Endothelial cell (in vitro differentiated cells): ENCODE measurements at regions not wholly inside any gene's neighbourhood (a gene's known extent, or its start where the extent isn't known, plus 50 kb on each side); places are given as distances from the start of the nearest gene placed in this dataset.
"Not testable (repeated sequence)": the region's sequence is repeated elsewhere in the genome, so short reads cannot be mapped to it uniquely, and the experiment has no call there.

Experiments used
- DNase-seq: peaks from one replicate; pipeline ENCODE4 v3.0.0; 2021; ENCODE audit warnings: low spot score
- H3K27ac Mint-ChIP-seq: one replicate; pipeline ENCODE4 v1.8.0; 2021; ENCODE audit warnings: mixed read lengths, inconsistent platforms; ENCODE audit not compliant: unreplicated experiment
- H3K27me3 Mint-ChIP-seq: one replicate; pipeline ENCODE4 v1.8.0; 2021; ENCODE audit warnings: mild to moderate bottlenecking, moderate library complexity, mixed read lengths, inconsistent platforms; ENCODE audit not compliant: unreplicated experiment
- H3K36me3 Mint-ChIP-seq: one replicate; pipeline ENCODE4 v1.8.0; 2021; ENCODE audit warnings: mild to moderate bottlenecking, low read depth, mixed read lengths, inconsistent platforms; ENCODE audit not compliant: unreplicated experiment
- H3K4me1 Mint-ChIP-seq: one replicate; pipeline ENCODE4 v1.8.0; 2021; ENCODE audit warnings: mild to moderate bottlenecking, mixed read lengths, inconsistent platforms; ENCODE audit not compliant: unreplicated experiment
- H3K4me3 Mint-ChIP-seq: one replicate; pipeline ENCODE4 v1.8.0; 2021; ENCODE audit warnings: mild to moderate bottlenecking, mixed read lengths, inconsistent platforms; ENCODE audit not compliant: unreplicated experiment
- H3K9me3 Mint-ChIP-seq: one replicate; pipeline ENCODE4 v1.8.0; 2021; ENCODE audit warnings: mixed read lengths, inconsistent platforms; ENCODE audit not compliant: unreplicated experiment
- TF ChIP-seq, protein P1 (sequence below): fragments of 200-600 bp; sonication (generic); IDR thresholded peaks from one replicate; pipeline ENCODE4 v1.5.0; 2021; ENCODE audit warnings: antibody characterized with exemption; ENCODE audit not compliant: unreplicated experiment

- Mint-ChIP-seq H3K27ac (no peak overlapping the region), H3K27me3 (no peaks in the 10 kb centered on the region), H3K36me3 (no peaks in the 10 kb centered on the region), H3K4me3 (no peak overlapping the region), H3K9me3 (no peaks in the 10 kb centered on the region), H3K4me1 (peaks cover 11% of the 10 kb centered on the region)
- no peak for DNase-seq
- TF ChIP-seq, protein P1, sequence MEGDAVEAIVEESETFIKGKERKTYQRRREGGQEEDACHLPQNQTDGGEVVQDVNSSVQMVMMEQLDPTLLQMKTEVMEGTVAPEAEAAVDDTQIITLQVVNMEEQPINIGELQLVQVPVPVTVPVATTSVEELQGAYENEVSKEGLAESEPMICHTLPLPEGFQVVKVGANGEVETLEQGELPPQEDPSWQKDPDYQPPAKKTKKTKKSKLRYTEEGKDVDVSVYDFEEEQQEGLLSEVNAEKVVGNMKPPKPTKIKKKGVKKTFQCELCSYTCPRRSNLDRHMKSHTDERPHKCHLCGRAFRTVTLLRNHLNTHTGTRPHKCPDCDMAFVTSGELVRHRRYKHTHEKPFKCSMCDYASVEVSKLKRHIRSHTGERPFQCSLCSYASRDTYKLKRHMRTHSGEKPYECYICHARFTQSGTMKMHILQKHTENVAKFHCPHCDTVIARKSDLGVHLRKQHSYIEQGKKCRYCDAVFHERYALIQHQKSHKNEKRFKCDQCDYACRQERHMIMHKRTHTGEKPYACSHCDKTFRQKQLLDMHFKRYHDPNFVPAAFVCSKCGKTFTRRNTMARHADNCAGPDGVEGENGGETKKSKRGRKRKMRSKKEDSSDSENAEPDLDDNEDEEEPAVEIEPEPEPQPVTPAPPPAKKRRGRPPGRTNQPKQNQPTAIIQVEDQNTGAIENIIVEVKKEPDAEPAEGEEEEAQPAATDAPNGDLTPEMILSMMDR, result no peak
Measured at GRCh38 chr5:114857941-114858551, 311.7 kb downstream of the TRIM36 start.

DNA sequence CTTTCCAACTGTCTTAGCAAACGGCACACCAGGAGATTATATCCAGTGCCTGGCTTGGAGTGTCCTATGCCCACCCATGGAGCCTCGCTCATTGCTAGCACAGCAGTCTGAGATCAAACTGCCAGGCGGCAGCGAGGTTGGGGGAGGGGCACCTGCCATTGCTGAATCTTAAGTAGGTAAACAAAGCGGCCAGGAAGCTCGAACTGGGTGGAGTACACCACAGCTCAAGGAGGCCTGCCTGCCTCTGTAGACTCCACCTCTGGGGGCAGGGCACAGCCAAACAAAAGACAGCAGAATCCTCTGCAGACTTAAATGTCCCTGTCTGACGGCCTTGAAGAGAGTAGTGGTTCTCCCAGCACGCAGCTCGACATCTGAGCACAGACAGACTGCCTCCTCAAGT, 325.0 kb downstream of the TRIM36 start:
- not testable (repeated sequence) for H3K27ac Mint-ChIP-seq, H3K36me3 Mint-ChIP-seq, H3K4me1 Mint-ChIP-seq, H3K4me3 Mint-ChIP-seq, DNase-seq, H3K27me3 Mint-ChIP-seq, H3K9me3 Mint-ChIP-seq

- no peaks in the 10 kb centered on the region for H3K36me3 Mint-ChIP-seq
- H3K27ac Mint-ChIP-seq, result no peak overlapping the region
- no peak for DNase-seq
- peaks cover 3% of the 10 kb centered on the region for H3K27me3 Mint-ChIP-seq
- H3K4me3 Mint-ChIP-seq, result no peak overlapping the region
- H3K9me3 Mint-ChIP-seq, result peaks cover 9% of the 10 kb centered on the region
- TF ChIP-seq, protein P1, result no peak
- H3K4me1 Mint-ChIP-seq, result no peaks in the 10 kb centered on the region
Measured at GRCh38 chr5:114839360-114839759, 330.3 kb downstream of the TRIM36 start.

DNA sequence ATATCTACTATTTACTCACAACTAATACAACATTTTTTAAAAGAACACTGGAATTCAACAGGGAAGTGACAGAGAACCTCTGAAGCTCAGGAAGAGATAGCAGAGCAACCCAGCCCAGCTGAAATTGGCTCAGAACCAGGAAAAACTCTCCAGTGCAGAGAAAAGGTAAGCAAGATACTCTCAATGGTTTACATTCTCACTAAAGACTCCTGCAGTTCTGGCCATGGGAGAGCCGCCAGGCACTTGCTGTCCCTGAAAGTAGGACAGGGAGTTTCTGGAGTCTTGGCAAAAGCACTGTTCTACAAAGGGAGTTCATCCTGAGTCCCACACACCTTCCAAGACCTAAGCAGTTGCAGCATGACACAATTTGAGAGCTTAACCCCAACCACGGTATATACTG, 330.8 kb downstream of the TRIM36 start:
- H3K9me3 Mint-ChIP-seq, result peaks cover 6% of the 10 kb centered on the region

DNA sequence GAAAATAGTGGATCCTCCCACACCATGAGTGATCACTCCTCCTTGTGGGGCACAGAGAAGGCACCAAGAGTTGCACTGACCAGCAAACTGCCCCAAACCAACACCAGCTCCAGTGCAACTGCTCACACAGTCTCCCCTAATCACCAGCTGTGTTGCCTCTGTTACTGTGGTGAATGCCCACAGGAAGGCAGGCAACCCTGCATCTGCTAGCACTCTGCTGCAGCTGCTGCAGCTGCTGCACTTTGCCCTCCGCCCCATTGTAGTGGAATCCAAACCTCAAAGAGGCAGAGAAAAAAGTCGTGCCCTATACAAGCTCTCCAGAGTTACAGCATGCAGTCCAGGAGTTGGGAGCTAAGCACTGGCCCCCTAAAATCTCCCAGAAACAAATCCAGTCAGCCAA, 339.6 kb downstream of the TRIM36 start:
- no peaks in the 10 kb centered on the region for H3K36me3 Mint-ChIP-seq
- H3K27me3 Mint-ChIP-seq, result no peaks in the 10 kb centered on the region
- DNase-seq, result no peak
- no peak overlapping the region for H3K27ac Mint-ChIP-seq
- H3K4me3 Mint-ChIP-seq, result no peak overlapping the region
- TF ChIP-seq, protein P1, result no peak
- no peaks in the 10 kb centered on the region for H3K4me1 Mint-ChIP-seq
- H3K9me3 Mint-ChIP-seq, result no peaks in the 10 kb centered on the region

More for the DNA sequence above, 330.8 kb downstream of the TRIM36 start:
- Mint-ChIP-seq H3K4me3 (no peak overlapping the region), H3K27me3 (peaks cover 2% of the 10 kb centered on the region), H3K27ac (no peak overlapping the region), H3K36me3 (no peaks in the 10 kb centered on the region), H3K4me1 (no peaks in the 10 kb centered on the region)
- TF ChIP-seq, protein P1, result no peak
- DNase-seq, result no peak
